GM21529 (cell line): ENCODE measurements at regions not wholly inside any gene's neighbourhood (a gene's known extent, or its start where the extent isn't known, plus 50 kb on each side); places are given as distances from the start of the nearest gene placed in this dataset.
"Not testable (repeated sequence)": the region's sequence is repeated elsewhere in the genome, so short reads cannot be mapped to it uniquely, and the experiment has no call there.

Source experiments
- ATAC-seq: cut with Tn5 transposase; IDR thresholded peaks from one replicate; pipeline ENCODE4 v1.9.1; 2021; ENCODE audit not compliant: unreplicated experiment

- no peak for ATAC-seq
These were observed 133.8 kb downstream of the MRPS30 start for GRCh38 chr5:44942524-44943001.

- ATAC-seq = no peak
These were observed 134.9 kb downstream of the MRPS30 start for GRCh38 chr5:44943647-44944046.

GRCh38 chr5:44945743-44946142 lies 137.0 kb downstream of the MRPS30 start:
- no peak for ATAC-seq

- no peak for ATAC-seq
These were observed 140.9 kb downstream of the MRPS30 start for GRCh38 chr5:44949687-44950086.

GRCh38 chr5:44951371-44951770 lies 142.6 kb downstream of the MRPS30 start:
- no peak for ATAC-seq

- ATAC-seq = peak; percentile 84
These were observed 143.6 kb downstream of the MRPS30 start for GRCh38 chr5:44952376-44952775.

GRCh38 chr5:44953078-44953477 lies 144.3 kb downstream of the MRPS30 start:
- no peak for ATAC-seq

GRCh38 chr5:44958943-44959454 lies 150.3 kb downstream of the MRPS30 start:
- not testable (repeated sequence) for ATAC-seq

GRCh38 chr5:44969825-44970224 lies 161.1 kb downstream of the MRPS30 start:
- ATAC-seq = no peak

GRCh38 chr5:44970963-44971362 lies 162.2 kb downstream of the MRPS30 start:
- not testable (repeated sequence) for ATAC-seq

GRCh38 chr5:44974813-44975212 lies 166.1 kb downstream of the MRPS30 start:
- no peak for ATAC-seq

GRCh38 chr5:44981708-44982107 lies 173.0 kb downstream of the MRPS30 start:
- ATAC-seq = no peak

- no peak for ATAC-seq
These were observed 174.3 kb downstream of the MRPS30 start for GRCh38 chr5:44983006-44983405.

- no peak for ATAC-seq
These were observed 178.3 kb downstream of the MRPS30 start for GRCh38 chr5:44987026-44987425.

GRCh38 chr5:44991693-44992092 lies 182.9 kb downstream of the MRPS30 start:
- ATAC-seq = no peak

GRCh38 chr5:44993286-44993685 lies 184.5 kb downstream of the MRPS30 start:
- ATAC-seq = no peak

GRCh38 chr5:44997506-44997905 lies 188.8 kb downstream of the MRPS30 start:
- no peak for ATAC-seq

GRCh38 chr5:45007102-45007501 lies 198.4 kb downstream of the MRPS30 start:
- not testable (repeated sequence) for ATAC-seq

GRCh38 chr5:45017568-45017967 lies 208.8 kb downstream of the MRPS30 start:
- no peak for ATAC-seq

GRCh38 chr5:45029553-45029952 lies 220.8 kb downstream of the MRPS30 start:
- no peak for ATAC-seq

- ATAC-seq = no peak
These were observed 227.2 kb downstream of the MRPS30 start for GRCh38 chr5:45035991-45036390.

- no peak for ATAC-seq
These were observed 229.2 kb downstream of the MRPS30 start for GRCh38 chr5:45037927-45038326.

- ATAC-seq = peak; percentile 77
These were observed 229.7 kb downstream of the MRPS30 start for GRCh38 chr5:45038366-45038987.
